H1 (cell line): ENCODE measurements at regions not wholly inside any gene's neighbourhood (a gene's known extent, or its start where the extent isn't known, plus 50 kb on each side); places are given as distances from the start of the nearest gene placed in this dataset.

ENCODE experiments used
- CTCF ChIA-PET: fragments of 300-600 bp; sonication (Branson Sonifier 250); formaldehyde crosslinking; loops from one replicate; lab custom pipeline; 2021; ENCODE audit not compliant: partially characterized antibody; lab: Charles Lee
- POLR2A ChIA-PET: fragments of 300-600 bp; sonication (Branson Sonifier 250); formaldehyde crosslinking; loops from one replicate; lab custom pipeline; 2021; ENCODE audit warnings: inconsistent platforms; ENCODE audit not compliant: partially characterized antibody; lab: Charles Lee
- DNase-seq, 2 experiments: peaks; one replicate each; pipeline versions ENCODE4 v3.0.0 to v3.0.0-alpha.2; 2010 to 2022; ENCODE audit warnings: low spot score in 2 of 2, low read depth in 1 of 2, mixed read lengths in 1 of 2
- FAIRE-seq: peaks from 2 replicates; lab custom pipeline; 2011; peaks lifted over from hg19 to GRCh38; lab: Jason Lieb, UNC
- H2AFZ ChIP-seq: 2 replicates; pipeline ENCODE4 v1.8.1; 2012; ENCODE audit warnings: low read length, inconsistent platforms
- H2AK5ac ChIP-seq: 2 replicates; pipeline ENCODE4 v1.6.1; 2013; ENCODE audit warnings: low read depth, low read length
- H2BK120ac ChIP-seq: replicated peaks from 2 replicates; pipeline ENCODE3; 2013; ENCODE audit warnings: low read depth, low read length, inconsistent platforms
- H2BK12ac ChIP-seq: 2 replicates; pipeline ENCODE4 v1.6.1; 2013; ENCODE audit warnings: low read depth, low read length
- H2BK15ac ChIP-seq: 2 replicates; pipeline ENCODE4 v1.6.1; 2013; ENCODE audit warnings: low read length
- H2BK20ac ChIP-seq: 2 replicates; pipeline ENCODE4 v1.6.1; 2013; ENCODE audit warnings: low read length
- H2BK5ac ChIP-seq: 2 replicates; pipeline ENCODE4 v1.6.1; 2013; ENCODE audit warnings: low read depth, low read length
- H3K14ac ChIP-seq: 2 replicates; pipeline ENCODE4 v1.6.1; 2013; ENCODE audit warnings: inconsistent platforms; ENCODE audit not compliant: insufficient read length
- H3K18ac ChIP-seq: 2 replicates; pipeline ENCODE4 v1.6.1; 2013; ENCODE audit warnings: low read length; ENCODE audit errors: extremely low read depth
- H3K23ac ChIP-seq: 2 replicates; pipeline ENCODE4 v1.6.1; 2013; ENCODE audit warnings: inconsistent platforms; ENCODE audit not compliant: insufficient read length
- H3K23me2 ChIP-seq: 2 replicates; pipeline ENCODE4 v1.6.1; 2013; ENCODE audit warnings: low read depth, low read length
- H3K27ac ChIP-seq: 2 replicates; pipeline ENCODE4 v1.6.1; 2011; ENCODE audit warnings: low read depth, low read length, inconsistent platforms
- H3K27me3 ChIP-seq, 4 experiments: replicated peaks in 1 of 4; 1 replicate in 1 of 4; 2 replicates in 3 of 4; pipeline versions ENCODE4 v1.6.1 to v1.8.1; 2011 to 2013; ENCODE audit warnings: low read length in 3 of 4, mild to moderate bottlenecking in 3 of 4, inconsistent platforms in 2 of 4, mixed read lengths in 2 of 4, moderate library complexity in 1 of 4; ENCODE audit not compliant: control insufficient read depth in 3 of 4, insufficient read depth in 3 of 4; ENCODE audit errors: extremely low read depth in 1 of 4
- H3K36me3 ChIP-seq, 4 experiments: 2 replicates each; pipeline versions ENCODE4 v1.6.1 to v1.8.1; 2011 to 2013; ENCODE audit warnings: mild to moderate bottlenecking in 4 of 4, low read length in 3 of 4, moderate library complexity in 2 of 4, control low read depth in 1 of 4, inconsistent platforms in 1 of 4; ENCODE audit not compliant: insufficient read depth in 4 of 4, control insufficient read depth in 2 of 4
- H3K4ac ChIP-seq: replicated peaks from 2 replicates; pipeline ENCODE3; 2013; ENCODE audit warnings: low read length, low read depth, mixed read lengths, inconsistent platforms; ENCODE audit not compliant: insufficient read length
- H3K4me1 ChIP-seq, 4 experiments: replicated peaks in 1 of 4; 1 replicate in 1 of 4; 2 replicates in 3 of 4; pipeline versions ENCODE4 v1.6.1 to v1.8.1; 2011 to 2013; ENCODE audit warnings: low read length in 3 of 4, inconsistent platforms in 2 of 4, mixed read lengths in 1 of 4; ENCODE audit not compliant: insufficient read depth in 4 of 4, control insufficient read depth in 3 of 4
- H3K4me2 ChIP-seq, 2 experiments: 2 replicates each; pipeline versions ENCODE4 v1.6.1 to v1.8.1; 2011 to 2013; ENCODE audit warnings: low read depth in 2 of 2, low read length in 2 of 2, control low read depth in 1 of 2, inconsistent platforms in 1 of 2, mild to moderate bottlenecking in 1 of 2; ENCODE audit not compliant: insufficient read depth in 1 of 2
- H3K4me3 ChIP-seq, 4 experiments: fragments of 200-600, 300-600 bp in 1 of 4; sonication (generic), shearing (Covaris generic), sonication (Bioruptor Twin) in 1 of 4; 2 replicates each; pipeline versions ENCODE4 v1.5.1 to v1.8.1; 2011 to 2016; ENCODE audit warnings: low read length in 4 of 4, low read depth in 3 of 4, control low read depth in 2 of 4, inconsistent platforms in 2 of 4, mild to moderate bottlenecking in 2 of 4, mixed read lengths in 1 of 4, moderate library complexity in 1 of 4; ENCODE audit not compliant: insufficient read depth in 2 of 4; ENCODE audit errors: extremely low read depth in 1 of 4
- H3K56ac ChIP-seq: replicated peaks from 2 replicates; pipeline ENCODE3; 2013; ENCODE audit warnings: low read depth, mild to moderate bottlenecking, mixed read lengths, low read length, inconsistent platforms; ENCODE audit not compliant: insufficient read length
- H3K79me1 ChIP-seq: 2 replicates; pipeline ENCODE4 v1.6.1; 2013; ENCODE audit warnings: low read depth, low read length, control low read depth
- H3K79me2 ChIP-seq, 2 experiments: 2 replicates each; pipeline versions ENCODE4 v1.6.1 to v1.8.1; 2012 to 2013; ENCODE audit warnings: low read length in 2 of 2, mild to moderate bottlenecking in 2 of 2, inconsistent platforms in 1 of 2; ENCODE audit not compliant: insufficient read depth in 2 of 2, control insufficient read depth in 1 of 2
- H3K9ac ChIP-seq, 4 experiments: replicated peaks in 1 of 4; 1 replicate in 1 of 4; 2 replicates in 3 of 4; pipeline versions ENCODE4 v1.6.1 to v1.8.1; 2011 to 2013; ENCODE audit warnings: low read depth in 3 of 4, low read length in 3 of 4, control low read depth in 2 of 4, mild to moderate bottlenecking in 2 of 4, moderate library complexity in 2 of 4, inconsistent platforms in 1 of 4; ENCODE audit errors: extremely low read depth in 1 of 4
- H3K9me3 ChIP-seq, 2 experiments: 2 replicates each; pipeline versions ENCODE4 v1.6.1 to v1.8.1; 2012 to 2013; ENCODE audit warnings: mild to moderate bottlenecking in 2 of 2, moderate library complexity in 2 of 2, control low read depth in 1 of 2, inconsistent platforms in 1 of 2, low read depth in 1 of 2, low read length in 1 of 2, mixed read lengths in 1 of 2; ENCODE audit not compliant: insufficient read depth in 2 of 2
- H4K20me1 ChIP-seq, 2 experiments: replicated peaks in 1 of 2; 2 replicates each; pipeline versions ENCODE3 to v1.8.1; 2011 to 2013; ENCODE audit warnings: inconsistent platforms in 2 of 2, low read length in 2 of 2, mild to moderate bottlenecking in 1 of 2; ENCODE audit not compliant: insufficient read depth in 2 of 2, control insufficient read depth in 1 of 2
- H4K5ac ChIP-seq: 2 replicates; pipeline ENCODE4 v1.6.1; 2013; ENCODE audit warnings: low read length, low read depth, mixed read lengths, inconsistent platforms; ENCODE audit not compliant: insufficient read length
- H4K8ac ChIP-seq: 2 replicates; pipeline ENCODE4 v1.8.0; 2013; ENCODE audit warnings: mild to moderate bottlenecking, moderate library complexity, low read length, inconsistent platforms; ENCODE audit not compliant: insufficient read depth; ENCODE audit errors: extremely low read depth
- H4K91ac ChIP-seq: replicated peaks from 2 replicates; pipeline ENCODE3; 2013; ENCODE audit warnings: low read length, mixed read lengths, inconsistent platforms; ENCODE audit not compliant: insufficient read length
- CREB1 ChIP-seq: IDR thresholded peaks from 2 replicates; pipeline ENCODE4 v1.6.1; 2012; ENCODE audit warnings: inconsistent platforms
- CTBP2 ChIP-seq: IDR thresholded peaks from 2 replicates; pipeline ENCODE4 v1.7.0; 2011; ENCODE audit warnings: borderline replicate concordance, mild to moderate bottlenecking, moderate library complexity, mixed read lengths, low read length; ENCODE audit not compliant: insufficient read depth, insufficient read length
- HDAC2 ChIP-seq, 2 experiments: fragments of 300-600 bp in 1 of 2; sonication (generic) in 1 of 2; IDR thresholded peaks; 2 replicates each; pipeline ENCODE4 v1.6.1; 2011 to 2012; ENCODE audit warnings: low read depth in 2 of 2, low read length in 2 of 2, mild to moderate bottlenecking in 2 of 2, moderate library complexity in 2 of 2, borderline replicate concordance in 1 of 2, inconsistent platforms in 1 of 2
- POLR2A ChIP-seq, 2 experiments: IDR thresholded peaks; 1 replicate in 1 of 2; 2 replicates in 1 of 2; pipeline ENCODE4 v1.6.1; 2011; ENCODE audit warnings: low read depth in 2 of 2, low read length in 2 of 2, mild to moderate bottlenecking in 2 of 2; ENCODE audit errors: control extremely low read depth in 1 of 2
- RAD21 ChIP-seq, 2 experiments: IDR thresholded peaks in 1 of 2; conservative IDR thresholded peaks in 1 of 2; 2 replicates each; pipeline ENCODE4 v1.6.1; 2011; ENCODE audit warnings: low read depth in 2 of 2, low read length in 2 of 2, improper control_type of control experiment in 1 of 2, inconsistent platforms in 1 of 2, mild to moderate bottlenecking in 1 of 2, moderate library complexity in 1 of 2
- RFX5 ChIP-seq: IDR thresholded peaks from 2 replicates; pipeline ENCODE4 v1.6.1; 2011; ENCODE audit warnings: low read depth, low read length, improper control_type of control experiment, borderline replicate concordance
- RXRA ChIP-seq: IDR thresholded peaks from 2 replicates; pipeline ENCODE4 v1.6.1; 2011; ENCODE audit warnings: low read depth, mild to moderate bottlenecking, low read length, moderate library complexity; ENCODE audit not compliant: insufficient read depth
- SP1 ChIP-seq: IDR thresholded peaks from 2 replicates; pipeline ENCODE4 v1.6.1; 2011; ENCODE audit warnings: low read depth, low read length
- SP4 ChIP-seq: IDR thresholded peaks from 2 replicates; pipeline ENCODE4 v1.6.1; 2012; ENCODE audit warnings: low read length, inconsistent platforms
- ZNF274 ChIP-seq: IDR thresholded peaks from 2 replicates; pipeline ENCODE4 v1.7.0; 2012; ENCODE audit warnings: low read length, borderline replicate concordance; ENCODE audit errors: extremely low read depth
- WGBS, 2 experiments: shearing (Covaris generic) in 1 of 2; methylation state at CpG; one replicate each; pipeline versions ENCODE4 v1.1.6 to v1.1.7; 2013 to 2015; ENCODE audit warnings: low lambda C conversion rate in 2 of 2, mixed read lengths in 2 of 2, inconsistent platforms in 1 of 2, low coverage in 1 of 2, missing lambda C conversion rate in 1 of 2; ENCODE audit not compliant: insufficient replicate concordance in 2 of 2, insufficient coverage in 1 of 2, insufficient read length in 1 of 2; ENCODE audit errors: extremely low coverage in 1 of 2, missing lambda C conversion rate in 1 of 2; 5-methylcytosine and 5-hydroxymethylcytosine counted together

DNA sequence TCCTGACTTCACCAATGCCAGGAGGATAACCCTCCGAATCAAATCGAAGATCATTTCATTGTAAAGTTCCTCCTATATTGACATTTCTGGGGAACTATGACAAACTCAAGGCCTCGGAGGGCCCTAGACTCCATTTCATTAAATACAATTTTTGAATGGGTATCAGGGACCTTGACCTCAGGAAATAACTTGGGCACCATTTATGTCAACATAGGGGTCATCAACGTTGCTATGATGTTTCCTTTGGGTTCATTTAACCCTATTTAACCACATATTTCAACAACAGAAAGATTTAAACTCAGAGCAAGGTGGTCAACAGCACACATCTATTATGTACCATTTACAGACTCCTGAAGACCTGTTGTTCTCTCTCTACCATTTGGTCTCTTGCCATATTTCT lies 395.1 kb downstream of the TRIML1 start:
- Histone ChIP-seq H4K91ac (no peak overlapping the region), H3K27ac (no peak overlapping the region), H2BK20ac (no peak overlapping the region), H4K5ac (no peak overlapping the region), H3K4ac (no peak overlapping the region), H3K4me1 (no peaks in the 10 kb centered on the region), H2BK120ac (no peak overlapping the region), H3K9ac (no peak overlapping the region), H2BK15ac (no peak overlapping the region), H3K18ac (no peak overlapping the region), H4K20me1 (no peaks in the 10 kb centered on the region), H3K9me3 (peaks cover 3 to 5% of the 10 kb centered on the region in 2 experiments; a peak in 2 of 4 replicates), H2AK5ac (no peak overlapping the region), H2BK12ac (no peak overlapping the region), H3K23ac (no peak overlapping the region), H2AFZ (no peak overlapping the region), H3K79me2 (no peaks in the 10 kb centered on the region), H3K79me1 (no peaks in the 10 kb centered on the region), H3K4me3 (no peak overlapping the region), H3K4me2 (no peak overlapping the region), H3K27me3 (no peaks in the 10 kb centered on the region), H3K14ac (no peak overlapping the region), H2BK5ac (no peak overlapping the region), H3K36me3 (no peaks in the 10 kb centered on the region; a peak in 1 of 8 replicates), H4K8ac (no peak overlapping the region), H3K23me2 (0 out of 2 replicates have a peak, but pooled peaks cover 2% of the 10 kb centered on the region), H3K56ac (no peak overlapping the region)
- CTCF ChIA-PET = no interaction called here
- WGBS, 2 experiments = 88% methylated on average over 4 of the region's 4 CpGs; no CpG with 5 or more reads in 1 of the 2 experiments
- POLR2A ChIA-PET = no interaction called here
- DNase-seq (no peak), FAIRE-seq (no peak)
- no peak for TF ChIP-seq RXRA
- TF ChIP-seq RFX5 = no peak
- TF ChIP-seq ZNF274 = no peak
- TF ChIP-seq CREB1 = no peak
- TF ChIP-seq SP1 = no peak
- no peak for TF ChIP-seq SP4
- TF ChIP-seq POLR2A (IDR thresholded peaks at IDR 0.05; ENCODE audit: control extremely low read depth in 1 of 2, low read depth in 2 of 2, low read length in 2 of 2) = no peak
- TF ChIP-seq HDAC2 (IDR thresholded peaks at IDR 0.05; ENCODE audit: borderline replicate concordance in 1 of 2, low read depth in 2 of 2, low read length in 2 of 2) = no peak
- no peak for TF ChIP-seq RAD21 (IDR thresholded peaks at IDR 0.05 in 1 of 2, conservative IDR thresholded peaks at IDR 0.05 in 1 of 2; ENCODE audit: low read depth in 2 of 2, low read length in 2 of 2)
- TF ChIP-seq CTBP2 = no peak
